GM23248 (cell line): ENCODE measurements at regions not wholly inside any gene's neighbourhood (a gene's known extent, or its start where the extent isn't known, plus 50 kb on each side); places are given as distances from the start of the nearest gene placed in this dataset.

Experiments
- EZH2 ChIP-seq: fragments of 200-600 bp; sonication (generic); IDR thresholded peaks from 2 replicates; pipeline ENCODE4 v1.6.1; 2018; ENCODE audit warnings: antibody characterized with exemption, mild to moderate bottlenecking; ENCODE audit not compliant: insufficient read depth, poor library complexity, severe bottlenecking
- EZH2phosphoT487 ChIP-seq: fragments of 200-600 bp; sonication (generic); IDR thresholded peaks from 2 replicates; pipeline ENCODE4 v1.6.1; 2018; ENCODE audit warnings: antibody characterized with exemption, moderate library complexity, mild to moderate bottlenecking, low read depth; ENCODE audit not compliant: insufficient read depth

DNA sequence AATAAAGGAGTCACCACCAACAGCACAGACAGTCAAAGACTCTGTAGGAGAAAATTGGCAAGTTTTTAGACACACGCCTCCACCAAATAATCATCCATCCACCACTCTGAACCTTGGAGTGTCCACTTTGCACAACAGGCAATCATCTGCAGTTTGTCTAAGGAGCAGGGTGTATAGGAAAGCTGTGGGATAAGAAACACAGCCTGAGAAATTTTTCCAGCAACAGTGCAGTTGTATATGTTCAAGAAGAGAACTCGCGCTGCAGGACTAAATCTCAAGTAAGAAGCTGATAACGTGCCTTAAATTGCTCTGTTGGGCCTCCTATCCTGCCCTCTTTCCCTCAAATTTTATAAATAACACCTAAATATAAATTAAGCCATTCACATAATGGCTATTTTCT, 136.7 kb upstream of the PPARGC1A start:
- TF ChIP-seq EZH2 (no peak), EZH2phosphoT487 (no peak)
